Pancreas (tissue), 10 donors: ENCODE measurements at regions not wholly inside any gene's neighbourhood (a gene's known extent, or its start where the extent isn't known, plus 50 kb on each side); places are given as distances from the start of the nearest gene placed in this dataset.

Experiments
- ATAC-seq, 4 donors: fragments of 200-7000 bp; cut with Tn5 transposase; one replicate each; pipeline versions ENCODE4 v1.8.0 to v1.9.1; 2020; ENCODE audit warnings: mild to moderate bottlenecking in 4 of 4, moderate library complexity in 4 of 4
- DNase-seq, 6 donors: peaks; one replicate each; pipeline ENCODE4 v3.0.0-alpha.2; 2020
- FAIRE-seq: peaks from 2 replicates; lab custom pipeline; 2012; peaks lifted over from hg19 to GRCh38; lab: Jason Lieb, UNC
- H3K27ac ChIP-seq, 4 donors: fragments of 200-600 bp; sonication (generic); 1 replicate in 3 of 4; 2 replicates in 1 of 4; pipeline versions ENCODE4 v1.5.0 to v1.8.0; 2020
- H3K27me3 ChIP-seq, 4 donors: fragments of 200-600 bp; one replicate each; pipeline ENCODE4 v1.8.0; 2021
- H3K36me3 ChIP-seq, 3 donors: fragments of 200-600 bp; sonication (generic) in 1 of 3; one replicate each; pipeline versions ENCODE4 v1.5.0 to v1.8.0; 2020 to 2021
- H3K4me1 ChIP-seq, 3 donors: fragments of 200-600 bp; one replicate each; pipeline ENCODE4 v1.8.0; 2021
- H3K4me3 ChIP-seq, 4 donors: fragments of 200-600 bp; sonication (generic) in 2 of 4; one replicate each; pipeline versions ENCODE4 v1.5.0 to v1.8.0; 2020 to 2021
- H3K9me3 ChIP-seq, 4 donors: fragments of 200-600 bp; one replicate each; pipeline ENCODE4 v1.8.0; 2021
- WGBS, 2 donors: extraction: QIAGEN DNeasy Blood & Tissue Kit; methylation state at CpG; one replicate each; pipeline ENCODE4 v1.1.7; 2013; 5-methylcytosine and 5-hydroxymethylcytosine counted together
- intact Hi-C, 3 donors: fragments of 100-400 bp; cut with DNase I; formaldehyde crosslinking; loops; one replicate each; pipeline versions ENCODE4 v1.11.1 to v1.14.2; 2022
- TF ChIP-seq, protein P1 (sequence below), 4 donors: fragments of 200-600 bp; sonication (generic) in 3 of 4; IDR thresholded peaks; one replicate each; pipeline versions ENCODE4 v1.5.0 to v1.8.0; 2021; ENCODE audit warnings: antibody characterized with exemption in 4 of 4
- donor health status: healthy with polysubstance abuse.
- donor health status: DM: no; HTN: no; CAD: no; lungs with moderate emphysema.
- donor health status: DM: no; HTN: no; CAD: no.
- donor health status: control.
- donor health status: control.
- donor health status: Bipolar disorder and iron deficiency.
- donor health status: DM: yes; HTN: yes; CAD: no.
- donor health status: DM: no; HTN: no; CAD: no.
- donor health status: DM: no; HTN: no; CAD: no.
- donor health status: DM: yes; HTN: yes; CAD: no.

- no peak overlapping the region for H3K4me3 ChIP-seq
- TF ChIP-seq, protein P1, sequence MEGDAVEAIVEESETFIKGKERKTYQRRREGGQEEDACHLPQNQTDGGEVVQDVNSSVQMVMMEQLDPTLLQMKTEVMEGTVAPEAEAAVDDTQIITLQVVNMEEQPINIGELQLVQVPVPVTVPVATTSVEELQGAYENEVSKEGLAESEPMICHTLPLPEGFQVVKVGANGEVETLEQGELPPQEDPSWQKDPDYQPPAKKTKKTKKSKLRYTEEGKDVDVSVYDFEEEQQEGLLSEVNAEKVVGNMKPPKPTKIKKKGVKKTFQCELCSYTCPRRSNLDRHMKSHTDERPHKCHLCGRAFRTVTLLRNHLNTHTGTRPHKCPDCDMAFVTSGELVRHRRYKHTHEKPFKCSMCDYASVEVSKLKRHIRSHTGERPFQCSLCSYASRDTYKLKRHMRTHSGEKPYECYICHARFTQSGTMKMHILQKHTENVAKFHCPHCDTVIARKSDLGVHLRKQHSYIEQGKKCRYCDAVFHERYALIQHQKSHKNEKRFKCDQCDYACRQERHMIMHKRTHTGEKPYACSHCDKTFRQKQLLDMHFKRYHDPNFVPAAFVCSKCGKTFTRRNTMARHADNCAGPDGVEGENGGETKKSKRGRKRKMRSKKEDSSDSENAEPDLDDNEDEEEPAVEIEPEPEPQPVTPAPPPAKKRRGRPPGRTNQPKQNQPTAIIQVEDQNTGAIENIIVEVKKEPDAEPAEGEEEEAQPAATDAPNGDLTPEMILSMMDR (IDR thresholded peaks at IDR 0.05): no peak
- no peaks in the 10 kb centered on the region for H3K9me3 ChIP-seq
- intact Hi-C loops: no loop called here
- H3K4me1 ChIP-seq: no peaks in the 10 kb centered on the region
- no peak for ATAC-seq
- H3K27me3 ChIP-seq: no peaks in the 10 kb centered on the region
- no peak for DNase-seq
- H3K36me3 ChIP-seq: no peaks in the 10 kb centered on the region
- H3K27ac ChIP-seq: no peak overlapping the region
- WGBS, 2 donors: 35 to 40% methylated on average over 4 of the region's 4 CpGs
- FAIRE-seq: no peak
These were observed 52.3 kb upstream of the ROBO1 start for GRCh38 chr3:79820089-79820488.

DNA sequence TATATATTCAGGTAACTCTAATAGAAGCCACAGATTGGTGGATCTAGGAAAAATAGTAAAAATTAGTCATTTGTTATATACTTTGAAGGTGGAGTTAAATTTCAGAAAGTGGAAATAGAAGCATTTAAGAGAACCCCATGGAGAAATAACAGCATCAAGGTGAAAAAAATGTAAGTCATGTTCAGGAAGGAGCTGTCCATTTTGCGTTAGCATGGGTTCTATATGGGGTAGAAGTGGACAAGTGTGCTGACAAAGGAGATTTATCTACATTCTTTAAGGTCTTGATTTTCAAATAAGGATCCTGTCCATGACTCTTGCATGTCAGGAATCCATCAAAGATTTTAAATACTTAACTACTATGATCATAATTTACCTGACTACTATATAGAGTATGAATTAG, 50.2 kb upstream of the ROBO1 start:
- H3K9me3 ChIP-seq: no peaks in the 10 kb centered on the region
- no peak overlapping the region for H3K4me3 ChIP-seq
- DNase-seq (no peak), ATAC-seq (no peak), FAIRE-seq (no peak)
- no peaks in the 10 kb centered on the region for H3K27me3 ChIP-seq
- no peaks in the 10 kb centered on the region for H3K4me1 ChIP-seq
- no peaks in the 10 kb centered on the region for H3K36me3 ChIP-seq
- TF ChIP-seq, protein P1 (IDR thresholded peaks at IDR 0.05): no peak
- no peak overlapping the region for H3K27ac ChIP-seq
- intact Hi-C loops: no loop called here
- WGBS, 2 donors: 53 to 64% methylated on average over 1 of the region's 1 CpG
